ENCODE measurements at regions not wholly inside any gene's neighbourhood (a gene's known extent, or its start where the extent isn't known, plus 50 kb on each side); places are given as distances from the start of the nearest gene placed in this dataset.

DNA sequence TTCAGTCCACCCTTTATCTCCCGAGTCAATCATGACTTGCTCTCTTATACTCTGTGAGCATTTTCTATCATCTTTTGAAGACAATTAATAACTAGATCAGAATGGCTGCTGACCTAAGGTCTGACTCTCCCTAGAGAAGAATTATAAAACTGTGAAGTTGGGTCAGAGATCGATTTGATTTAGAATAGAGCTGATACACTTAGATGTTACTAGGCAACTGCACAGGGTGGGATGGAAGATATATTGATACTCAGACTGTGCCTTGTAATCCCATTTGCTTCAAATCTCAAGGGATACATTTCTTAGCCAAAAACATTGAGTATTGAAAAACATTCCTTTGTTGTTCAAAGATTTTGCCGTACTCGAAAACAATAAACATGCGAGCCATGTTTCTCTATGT lies 106.0 kb upstream of the NMUR2 start:
- Histone ChIP-seq H3K4me1 (ENCODE audit: low read depth, poor library complexity, severe bottlenecking) (no peaks in the 10 kb centered on the region), H3K27ac (no peak overlapping the region), H3K9ac (no peak overlapping the region), H2AFZ (ENCODE audit: low read depth) (no peak overlapping the region), H3K4me3 (IDR thresholded peaks at IDR 0.05; ENCODE audit: insufficient read depth, low read depth, low read length) (no peak overlapping the region), H3K36me3 (ENCODE audit: insufficient read depth) (no peaks in the 10 kb centered on the region), H3K79me2 (ENCODE audit: insufficient read depth, low read depth) (no peaks in the 10 kb centered on the region), H3K4me2 (no peak overlapping the region), H3K27me3 (ENCODE audit: insufficient read depth, low read depth) (no peaks in the 10 kb centered on the region), H4K20me1 (ENCODE audit: insufficient read depth) (no peaks in the 10 kb centered on the region)
- TF ChIP-seq, protein P1, sequence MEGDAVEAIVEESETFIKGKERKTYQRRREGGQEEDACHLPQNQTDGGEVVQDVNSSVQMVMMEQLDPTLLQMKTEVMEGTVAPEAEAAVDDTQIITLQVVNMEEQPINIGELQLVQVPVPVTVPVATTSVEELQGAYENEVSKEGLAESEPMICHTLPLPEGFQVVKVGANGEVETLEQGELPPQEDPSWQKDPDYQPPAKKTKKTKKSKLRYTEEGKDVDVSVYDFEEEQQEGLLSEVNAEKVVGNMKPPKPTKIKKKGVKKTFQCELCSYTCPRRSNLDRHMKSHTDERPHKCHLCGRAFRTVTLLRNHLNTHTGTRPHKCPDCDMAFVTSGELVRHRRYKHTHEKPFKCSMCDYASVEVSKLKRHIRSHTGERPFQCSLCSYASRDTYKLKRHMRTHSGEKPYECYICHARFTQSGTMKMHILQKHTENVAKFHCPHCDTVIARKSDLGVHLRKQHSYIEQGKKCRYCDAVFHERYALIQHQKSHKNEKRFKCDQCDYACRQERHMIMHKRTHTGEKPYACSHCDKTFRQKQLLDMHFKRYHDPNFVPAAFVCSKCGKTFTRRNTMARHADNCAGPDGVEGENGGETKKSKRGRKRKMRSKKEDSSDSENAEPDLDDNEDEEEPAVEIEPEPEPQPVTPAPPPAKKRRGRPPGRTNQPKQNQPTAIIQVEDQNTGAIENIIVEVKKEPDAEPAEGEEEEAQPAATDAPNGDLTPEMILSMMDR (conservative IDR thresholded peaks at IDR 0.05; ENCODE audit: low read depth, low read length) = no peak

DNA sequence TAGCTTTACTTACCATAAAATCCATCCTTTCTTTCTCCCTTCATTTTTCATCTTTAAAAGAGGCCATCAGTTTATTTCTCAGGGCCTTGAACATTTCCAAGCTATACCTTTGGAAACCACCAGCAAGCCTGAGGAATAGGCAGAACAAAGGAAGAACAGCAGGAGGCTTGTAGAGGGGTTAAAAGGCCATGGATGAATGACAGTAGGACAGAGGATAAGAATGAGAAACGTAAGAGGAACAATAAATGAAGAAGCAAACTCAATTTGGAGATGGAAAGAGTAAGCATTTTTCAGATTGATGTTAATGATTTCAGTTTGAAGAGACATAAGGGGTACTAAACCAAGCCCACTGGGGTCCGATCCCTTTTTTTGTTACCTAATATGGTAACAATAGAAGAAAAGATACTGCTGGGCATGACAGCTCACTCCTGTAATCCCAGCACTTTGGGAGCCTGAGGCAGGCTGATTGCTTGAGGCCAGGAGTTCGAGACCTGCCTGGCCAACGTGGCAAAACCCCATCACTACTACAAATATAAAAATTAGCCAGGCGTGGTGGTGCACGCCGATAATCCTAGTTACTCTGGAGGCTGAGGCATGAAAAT lies 106.6 kb upstream of the NMUR2 start:
- no peak overlapping the region for H3K4me2 ChIP-seq
- H3K4me3 ChIP-seq (IDR thresholded peaks at IDR 0.05; ENCODE audit: insufficient read depth, low read depth, low read length) = no peak overlapping the region
- no peak overlapping the region for H2AFZ ChIP-seq (ENCODE audit: low read depth)
- no peaks in the 10 kb centered on the region for H3K79me2 ChIP-seq (ENCODE audit: insufficient read depth, low read depth)
- H3K27me3 ChIP-seq (ENCODE audit: insufficient read depth, low read depth) = no peaks in the 10 kb centered on the region
- no peaks in the 10 kb centered on the region for H3K4me1 ChIP-seq (ENCODE audit: low read depth, poor library complexity, severe bottlenecking)
- H3K9ac ChIP-seq = no peak overlapping the region
- no peaks in the 10 kb centered on the region for H3K36me3 ChIP-seq (ENCODE audit: insufficient read depth)
- no peaks in the 10 kb centered on the region for H4K20me1 ChIP-seq (ENCODE audit: insufficient read depth)
- TF ChIP-seq, protein P1 (conservative IDR thresholded peaks at IDR 0.05; ENCODE audit: low read depth, low read length) = no peak
- H3K27ac ChIP-seq = no peak overlapping the region

DNA sequence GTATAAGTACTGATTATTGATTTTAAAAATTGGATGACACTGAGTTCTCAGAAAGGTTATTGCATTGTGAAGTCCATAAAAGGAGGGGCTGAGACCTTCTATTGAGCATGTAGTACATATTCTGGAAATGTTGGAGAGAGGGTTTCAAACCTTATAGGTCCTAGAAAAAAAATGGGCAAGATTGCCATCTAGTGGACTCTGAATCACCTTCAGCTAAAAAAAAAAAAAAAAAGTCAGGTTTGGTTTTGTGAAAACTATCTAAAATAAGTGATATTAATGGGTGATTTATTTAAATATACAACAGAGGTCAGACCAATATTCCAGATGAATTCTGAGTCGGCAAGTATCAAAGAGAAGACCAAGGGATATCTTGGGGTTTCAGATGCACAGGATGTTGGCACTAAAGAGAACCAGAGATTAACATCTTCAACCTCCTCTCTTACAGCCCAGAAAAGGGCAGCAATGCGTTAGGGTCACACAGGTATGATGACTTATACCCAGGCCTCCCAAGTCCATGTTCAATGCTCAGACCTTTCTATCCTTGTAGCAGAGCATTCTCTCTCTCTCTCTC lies 109.8 kb upstream of the NMUR2 start:
- no peaks in the 10 kb centered on the region for H4K20me1 ChIP-seq (ENCODE audit: insufficient read depth)
- no peak overlapping the region for H2AFZ ChIP-seq (ENCODE audit: low read depth)
- no peaks in the 10 kb centered on the region for H3K79me2 ChIP-seq (ENCODE audit: insufficient read depth, low read depth)
- H3K4me2 ChIP-seq = no peak overlapping the region
- H3K4me1 ChIP-seq (ENCODE audit: low read depth, poor library complexity, severe bottlenecking) = no peaks in the 10 kb centered on the region
- no peaks in the 10 kb centered on the region for H3K36me3 ChIP-seq (ENCODE audit: insufficient read depth)
- no peak overlapping the region for H3K27ac ChIP-seq
- H3K4me3 ChIP-seq (IDR thresholded peaks at IDR 0.05; ENCODE audit: insufficient read depth, low read depth, low read length) = no peak overlapping the region
- TF ChIP-seq, protein P1 (conservative IDR thresholded peaks at IDR 0.05; ENCODE audit: low read depth, low read length) = peak; percentile 58; the same call in 1 of the 2 replicates
- no peaks in the 10 kb centered on the region for H3K27me3 ChIP-seq (ENCODE audit: insufficient read depth, low read depth)
- H3K9ac ChIP-seq = no peak overlapping the region

DNA sequence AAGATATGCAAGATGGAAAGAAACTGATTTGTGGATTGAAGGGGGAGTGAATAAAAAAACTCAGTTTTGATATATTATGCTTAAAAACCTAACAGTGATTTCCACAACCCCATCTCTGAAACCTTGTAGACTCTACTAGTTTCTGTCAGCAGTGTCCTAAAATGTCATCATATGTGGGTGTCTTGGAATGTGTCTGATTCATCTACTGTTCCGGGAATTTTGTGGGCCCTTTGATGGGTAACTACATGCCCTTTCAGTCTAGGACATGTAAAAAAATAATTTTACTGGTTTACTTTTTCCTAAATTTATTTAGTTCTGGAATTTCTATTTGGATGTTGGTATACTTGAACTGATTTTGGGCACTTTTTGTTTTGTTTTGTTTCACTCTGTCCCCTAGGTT lies 118.9 kb upstream of the NMUR2 start:
- Histone ChIP-seq H3K4me3 (IDR thresholded peaks at IDR 0.05; ENCODE audit: insufficient read depth, low read depth, low read length) (no peak overlapping the region), H3K27ac (no peak overlapping the region), H4K20me1 (ENCODE audit: insufficient read depth) (no peaks in the 10 kb centered on the region), H2AFZ (ENCODE audit: low read depth) (no peak overlapping the region), H3K9ac (no peak overlapping the region), H3K4me1 (ENCODE audit: low read depth, poor library complexity, severe bottlenecking) (peaks cover 18% of the 10 kb centered on the region), H3K4me2 (no peak overlapping the region), H3K36me3 (ENCODE audit: insufficient read depth) (no peaks in the 10 kb centered on the region), H3K27me3 (ENCODE audit: insufficient read depth, low read depth) (no peaks in the 10 kb centered on the region), H3K79me2 (ENCODE audit: insufficient read depth, low read depth) (no peaks in the 10 kb centered on the region)
- TF ChIP-seq, protein P1 (conservative IDR thresholded peaks at IDR 0.05; ENCODE audit: low read depth, low read length) = no peak
